ENCODE measurements at regions not wholly inside any gene's neighbourhood (a gene's known extent, or its start where the extent isn't known, plus 50 kb on each side); places are given as distances from the start of the nearest gene placed in this dataset.
A peak's percentile ranks its signal among the peaks of the same experiment; 100 is the strongest.

- Histone ChIP-seq H3K4me2 (ENCODE audit: insufficient read depth, low read length) (no peak overlapping the region), H3K27me3 (ENCODE audit: control insufficient read depth in 2 of 2, insufficient read depth in 2 of 2, low read length in 2 of 2) (no peaks in the 10 kb centered on the region), H3K79me2 (ENCODE audit: control insufficient read depth, insufficient read depth, low read length) (no peaks in the 10 kb centered on the region), H3K9me3 (replicated peaks; ENCODE audit: control insufficient read depth, insufficient read depth, low read depth, low read length) (no peaks in the 10 kb centered on the region), H2AFZ (ENCODE audit: low read depth, low read length) (no peak overlapping the region), H3K9ac (ENCODE audit: insufficient read depth in 1 of 2, low read depth in 2 of 2, low read length in 2 of 2) (no peak overlapping the region), H4K20me1 (replicated peaks; ENCODE audit: control insufficient read depth, insufficient read depth, low read length) (no peaks in the 10 kb centered on the region), H3K4me3 (no peak overlapping the region), H3K4me1 (replicated peaks in 1 of 2; ENCODE audit: control insufficient read depth in 2 of 2, insufficient read depth in 2 of 2, low read length in 2 of 2) (peaks cover 0 to 6% of the 10 kb centered on the region in 2 experiments; a peak in 3 of 5 replicates), H3K36me3 (ENCODE audit: control insufficient read depth, insufficient read depth, low read length) (no peaks in the 10 kb centered on the region), H3K27ac (ENCODE audit: extremely low read depth, low read depth, low read length) (no peak overlapping the region), H3K9me1 (ENCODE audit: control insufficient read depth, insufficient read depth, low read length) (no peaks in the 10 kb centered on the region)
- DNase-seq (ENCODE audit: extremely low read depth in 1 of 4, low spot score in 3 of 4) (no peak), FAIRE-seq (no peak), ATAC-seq (no peak)
- no TSS peak for BruUV-seq (replicated peaks)
- TF ChIP-seq PBX2 (CRISPR knock-in tag; IDR thresholded peaks at IDR 0.05; ENCODE audit: low read depth) (no peak), PBX2 (tag; conservative IDR thresholded peaks at IDR 0.05; ENCODE audit: low read depth) (0 out of 2 replicates have a peak, but pooled peaks have one; percentile 1)
- TF ChIP-seq, protein P1, sequence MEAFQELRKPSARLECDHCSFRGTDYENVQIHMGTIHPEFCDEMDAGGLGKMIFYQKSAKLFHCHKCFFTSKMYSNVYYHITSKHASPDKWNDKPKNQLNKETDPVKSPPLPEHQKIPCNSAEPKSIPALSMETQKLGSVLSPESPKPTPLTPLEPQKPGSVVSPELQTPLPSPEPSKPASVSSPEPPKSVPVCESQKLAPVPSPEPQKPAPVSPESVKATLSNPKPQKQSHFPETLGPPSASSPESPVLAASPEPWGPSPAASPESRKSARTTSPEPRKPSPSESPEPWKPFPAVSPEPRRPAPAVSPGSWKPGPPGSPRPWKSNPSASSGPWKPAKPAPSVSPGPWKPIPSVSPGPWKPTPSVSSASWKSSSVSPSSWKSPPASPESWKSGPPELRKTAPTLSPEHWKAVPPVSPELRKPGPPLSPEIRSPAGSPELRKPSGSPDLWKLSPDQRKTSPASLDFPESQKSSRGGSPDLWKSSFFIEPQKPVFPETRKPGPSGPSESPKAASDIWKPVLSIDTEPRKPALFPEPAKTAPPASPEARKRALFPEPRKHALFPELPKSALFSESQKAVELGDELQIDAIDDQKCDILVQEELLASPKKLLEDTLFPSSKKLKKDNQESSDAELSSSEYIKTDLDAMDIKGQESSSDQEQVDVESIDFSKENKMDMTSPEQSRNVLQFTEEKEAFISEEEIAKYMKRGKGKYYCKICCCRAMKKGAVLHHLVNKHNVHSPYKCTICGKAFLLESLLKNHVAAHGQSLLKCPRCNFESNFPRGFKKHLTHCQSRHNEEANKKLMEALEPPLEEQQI (IDR thresholded peaks at IDR 0.05): no peak
- intact Hi-C loops (cut with micrococcal nuclease): no loop called here
- ChIA-PET CTCF (ENCODE audit: low intra/inter-chr PET ratio) (no interaction called here), POLR2A (interaction anchor here (1.0 to 1.2 kb wide), 2 partner anchors 8 to 10 kb away, joined by 4 read pairs; no protein-coding TSS in a partner anchor)
- in situ Hi-C loops (cut with MboI): no loop called here
- 28% methylated on average over 2 of the region's 2 CpGs for WGBS (ENCODE audit: insufficient coverage, low coverage, missing lambda C conversion rate)
Measured at GRCh38 chr11:113574586-113574985, 99.4 kb upstream of the DRD2 start.

Data from K562 (cell line).